Mesendoderm (in vitro differentiated cells): ENCODE measurements at regions not wholly inside any gene's neighbourhood (a gene's known extent, or its start where the extent isn't known, plus 50 kb on each side); places are given as distances from the start of the nearest gene placed in this dataset.
A peak's percentile ranks its signal among the peaks of the same experiment; 100 is the strongest.

Source experiments
- DNase-seq: peaks from one replicate; pipeline ENCODE4 v3.0.0; 2013
- H2AK5ac ChIP-seq: 2 replicates; pipeline ENCODE4 v1.6.1; 2013; ENCODE audit warnings: low read length, inconsistent platforms
- H2BK120ac ChIP-seq: 2 replicates; pipeline ENCODE4 v1.6.1; 2013; ENCODE audit warnings: low read depth, mild to moderate bottlenecking, low read length, moderate library complexity, mixed read lengths
- H2BK15ac ChIP-seq: replicated peaks from 2 replicates; pipeline ENCODE4 v1.6.1; 2013; ENCODE audit warnings: low read depth, mild to moderate bottlenecking, moderate library complexity
- H2BK5ac ChIP-seq: 2 replicates; pipeline ENCODE4 v1.6.1; 2013; ENCODE audit warnings: low read length, inconsistent platforms
- H3K18ac ChIP-seq: 2 replicates; pipeline ENCODE4 v1.6.1; 2013; ENCODE audit warnings: mild to moderate bottlenecking, low read length, mixed read lengths
- H3K23ac ChIP-seq: one replicate; pipeline ENCODE4 v1.6.1; 2013; ENCODE audit warnings: low read length
- H3K27ac ChIP-seq: 2 replicates; pipeline ENCODE4 v1.5.1; 2013; ENCODE audit warnings: low read depth, mild to moderate bottlenecking, inconsistent platforms, low read length, moderate library complexity
- H3K27me3 ChIP-seq: 2 replicates; pipeline ENCODE4 v1.6.1; 2013; ENCODE audit warnings: low read length, control low read depth, mild to moderate bottlenecking, inconsistent platforms; ENCODE audit not compliant: insufficient read depth, poor library complexity
- H3K36me3 ChIP-seq: 2 replicates; pipeline ENCODE4 v1.6.1; 2013; ENCODE audit warnings: low read length, inconsistent platforms; ENCODE audit not compliant: control insufficient read depth, insufficient read depth
- H3K4ac ChIP-seq: one replicate; pipeline ENCODE4 v1.6.1; 2013; ENCODE audit warnings: low read depth, mild to moderate bottlenecking, low read length, moderate library complexity
- H3K4me1 ChIP-seq: 2 replicates; pipeline ENCODE4 v1.6.1; 2013; ENCODE audit warnings: low read depth, low read length, inconsistent platforms; ENCODE audit not compliant: control insufficient read depth
- H3K4me2 ChIP-seq: 2 replicates; pipeline ENCODE4 v1.6.1; 2013; ENCODE audit warnings: low read length
- H3K4me3 ChIP-seq: 2 replicates; pipeline ENCODE4 v1.5.1; 2013; ENCODE audit warnings: mild to moderate bottlenecking, low read length
- H3K56ac ChIP-seq: one replicate; pipeline ENCODE4 v1.6.1; 2013; ENCODE audit warnings: low read length
- H3K79me1 ChIP-seq: 2 replicates; pipeline ENCODE4 v1.6.1; 2013; ENCODE audit warnings: low read length, inconsistent platforms
- H3K79me2 ChIP-seq: 2 replicates; pipeline ENCODE4 v1.6.1; 2013; ENCODE audit warnings: mild to moderate bottlenecking, low read length; ENCODE audit not compliant: control insufficient read depth, insufficient read depth
- H3K9ac ChIP-seq: 2 replicates; pipeline ENCODE4 v1.6.1; 2013; ENCODE audit warnings: low read length, inconsistent platforms
- H4K5ac ChIP-seq: one replicate; pipeline ENCODE4 v1.6.1; 2013; ENCODE audit warnings: low read length
- H4K8ac ChIP-seq: one replicate; pipeline ENCODE4 v1.6.1; 2013; ENCODE audit warnings: low read depth, mild to moderate bottlenecking, control low read depth, low read length, moderate library complexity
- WGBS: extraction: QIAGEN DNeasy Blood & Tissue Kit; methylation state at CpG from one replicate; pipeline ENCODE4 v1.1.7; 2013; ENCODE audit warnings: low lambda C conversion rate, missing lambda C conversion rate; ENCODE audit not compliant: insufficient coverage; ENCODE audit errors: extremely low coverage; 5-methylcytosine and 5-hydroxymethylcytosine counted together

DNA sequence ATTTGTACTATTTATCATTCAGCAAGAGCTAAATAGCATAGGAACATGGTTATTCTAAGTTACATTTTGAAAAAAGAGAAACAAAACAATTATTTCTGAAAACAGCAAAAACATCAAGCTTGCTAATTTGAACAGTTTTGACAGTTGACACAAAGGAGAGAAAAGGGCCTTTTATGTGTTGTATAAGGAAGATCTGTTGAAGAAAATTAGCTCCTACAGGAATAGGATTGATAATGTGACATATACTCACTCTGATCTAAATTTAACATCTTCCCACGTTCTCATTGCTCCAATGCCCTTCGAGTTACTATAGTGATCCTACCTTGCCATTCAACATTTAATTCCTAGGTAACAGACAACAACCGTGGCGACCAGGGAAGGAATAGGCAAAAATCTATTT lies 61.4 kb upstream of the BTG3 start:
- no peaks in the 10 kb centered on the region for H3K27me3 ChIP-seq
- H3K79me2 ChIP-seq, result no peaks in the 10 kb centered on the region
- no peak overlapping the region for H3K4me2 ChIP-seq
- no peak overlapping the region for H2AK5ac ChIP-seq
- H2BK5ac ChIP-seq, result no peak overlapping the region
- no peak overlapping the region for H3K23ac ChIP-seq
- H3K4me3 ChIP-seq, result no peak overlapping the region
- H4K5ac ChIP-seq, result no peak overlapping the region
- no peak overlapping the region for H3K27ac ChIP-seq
- H3K4ac ChIP-seq, result no peak overlapping the region
- no peak overlapping the region for H2BK15ac ChIP-seq
- no peak overlapping the region for H3K56ac ChIP-seq
- H2BK120ac ChIP-seq, result no peak overlapping the region
- peaks cover 3% of the 10 kb centered on the region for H3K4me1 ChIP-seq
- H4K8ac ChIP-seq, result no peak overlapping the region
- H3K18ac ChIP-seq, result no peak overlapping the region
- H3K36me3 ChIP-seq, result no peaks in the 10 kb centered on the region
- no CpG with 5 or more reads among the region's 4 CpGs for WGBS
- no peak overlapping the region for H3K9ac ChIP-seq
- no peaks in the 10 kb centered on the region for H3K79me1 ChIP-seq
- no peak for DNase-seq

DNA sequence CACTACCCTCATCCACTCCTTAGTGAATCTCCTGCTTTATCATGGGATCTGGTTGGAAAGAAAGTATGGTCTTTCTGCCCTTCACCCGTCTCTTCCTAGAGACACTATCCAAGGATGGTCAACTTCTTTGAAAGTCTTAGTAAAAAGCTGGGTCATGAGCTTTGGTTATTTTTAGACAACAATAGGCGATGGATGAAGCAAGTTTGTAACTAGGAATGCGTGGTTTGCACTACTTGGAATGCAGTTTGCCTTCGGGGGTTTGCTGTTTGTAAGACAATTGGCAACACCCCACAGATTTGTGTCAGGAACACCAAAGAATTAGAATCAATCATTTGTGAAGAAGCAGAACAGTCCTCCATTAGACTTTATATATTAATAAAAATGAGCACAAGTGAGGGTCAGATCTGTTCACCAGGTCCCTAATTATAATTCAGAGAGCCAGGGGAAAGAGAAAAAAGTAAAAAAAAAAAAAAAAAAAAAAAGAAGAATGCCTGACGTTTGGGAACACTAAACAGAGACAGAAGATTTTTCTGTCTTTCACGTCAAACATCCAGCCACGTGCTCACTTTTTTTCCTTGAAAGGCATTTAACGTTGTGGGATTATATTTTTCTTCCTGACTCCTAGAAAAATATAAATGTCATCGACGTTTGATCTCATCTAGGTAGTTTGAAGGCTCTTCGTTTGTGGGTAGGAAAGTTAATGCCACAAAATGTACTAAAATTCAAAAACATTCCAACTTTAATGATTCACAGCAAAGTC lies 60.7 kb upstream of the BTG3 start:
- H4K8ac ChIP-seq, result no peak overlapping the region
- H2AK5ac ChIP-seq, result no peak overlapping the region
- H3K4ac ChIP-seq, result no peak overlapping the region
- H3K4me3 ChIP-seq, result no peak overlapping the region
- H3K79me2 ChIP-seq, result no peaks in the 10 kb centered on the region
- H3K9ac ChIP-seq, result no peak overlapping the region
- H3K27ac ChIP-seq, result no peak overlapping the region
- H2BK5ac ChIP-seq, result no peak overlapping the region
- no peak overlapping the region for H3K18ac ChIP-seq
- peak; percentile 66 for DNase-seq
- no peak overlapping the region for H2BK15ac ChIP-seq
- no peak overlapping the region for H3K4me2 ChIP-seq
- H4K5ac ChIP-seq, result no peak overlapping the region
- H2BK120ac ChIP-seq, result no peak overlapping the region
- no peak overlapping the region for H3K56ac ChIP-seq
- no peak overlapping the region for H3K23ac ChIP-seq
- no peaks in the 10 kb centered on the region for H3K79me1 ChIP-seq
- peaks cover 3% of the 10 kb centered on the region for H3K4me1 ChIP-seq
- H3K36me3 ChIP-seq, result no peaks in the 10 kb centered on the region
- WGBS, result no CpG with 5 or more reads among the region's 11 CpGs
- H3K27me3 ChIP-seq, result no peaks in the 10 kb centered on the region

DNA sequence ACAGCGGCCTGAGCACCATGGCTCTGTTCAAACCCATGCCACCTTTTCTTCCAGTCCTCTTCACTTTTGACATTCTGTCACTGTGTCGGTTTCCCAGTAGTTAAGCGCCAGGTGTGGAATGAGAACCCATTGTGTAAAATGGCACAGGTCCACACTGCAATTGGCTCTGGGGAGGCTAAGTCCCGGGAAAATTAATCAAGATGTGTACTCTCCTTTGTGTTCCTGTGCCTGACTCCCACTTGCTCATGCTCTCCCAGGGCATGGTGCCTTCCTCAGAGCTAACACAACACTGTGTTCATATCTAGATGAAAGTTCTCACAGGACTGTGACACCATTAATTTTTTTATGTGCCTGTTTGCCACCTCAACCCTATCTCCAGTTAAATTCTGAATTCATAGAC lies 59.0 kb upstream of the BTG3 start:
- H2AK5ac ChIP-seq, result no peak overlapping the region
- H3K36me3 ChIP-seq, result no peaks in the 10 kb centered on the region
- no peak overlapping the region for H4K5ac ChIP-seq
- no peaks in the 10 kb centered on the region for H3K79me1 ChIP-seq
- no peak overlapping the region for H3K9ac ChIP-seq
- H2BK120ac ChIP-seq, result no peak overlapping the region
- H3K4me1 ChIP-seq, result peaks cover 3% of the 10 kb centered on the region
- WGBS, result no CpG with 5 or more reads among the region's 4 CpGs
- H3K79me2 ChIP-seq, result no peaks in the 10 kb centered on the region
- no peak overlapping the region for H3K27ac ChIP-seq
- H2BK15ac ChIP-seq, result no peak overlapping the region
- H2BK5ac ChIP-seq, result no peak overlapping the region
- no peak overlapping the region for H4K8ac ChIP-seq
- no peak overlapping the region for H3K4ac ChIP-seq
- no peak for DNase-seq
- no peak overlapping the region for H3K4me3 ChIP-seq
- H3K56ac ChIP-seq, result no peak overlapping the region
- H3K18ac ChIP-seq, result no peak overlapping the region
- H3K4me2 ChIP-seq, result no peak overlapping the region
- no peaks in the 10 kb centered on the region for H3K27me3 ChIP-seq
- no peak overlapping the region for H3K23ac ChIP-seq

DNA sequence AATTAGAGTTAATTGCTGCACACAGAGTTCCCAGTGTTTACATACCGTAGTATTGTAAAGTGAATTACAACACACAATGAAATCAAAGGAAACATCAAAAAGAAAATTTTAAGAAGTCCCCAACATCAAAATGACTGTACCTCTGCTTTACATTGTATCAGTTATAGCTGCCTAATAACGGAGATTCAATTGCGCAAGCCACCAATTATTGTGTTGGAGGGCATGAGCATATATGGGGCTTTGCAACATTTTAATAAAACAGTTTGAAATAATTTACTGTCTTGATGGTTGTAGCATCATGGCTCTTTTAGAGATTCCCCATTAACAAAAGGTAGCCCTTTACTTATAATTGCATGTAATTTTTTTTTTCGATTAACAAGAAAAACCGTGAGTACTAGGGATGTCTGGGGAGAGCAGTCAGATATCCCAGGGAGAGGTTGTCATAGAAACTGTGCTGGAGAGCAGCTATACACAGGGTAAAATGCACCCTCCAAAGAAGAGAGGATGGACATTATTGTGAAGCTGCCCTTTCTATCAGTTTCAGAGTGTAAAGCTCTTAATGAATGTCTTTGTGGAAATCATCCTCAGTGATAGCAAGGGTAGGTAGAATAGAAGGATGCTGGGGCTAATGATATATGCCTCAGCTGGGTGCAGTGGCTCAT lies 55.9 kb upstream of the BTG3 start:
- Histone ChIP-seq H3K23ac (no peak overlapping the region), H2BK15ac (no peak overlapping the region), H3K79me1 (no peaks in the 10 kb centered on the region), H3K4me3 (no peak overlapping the region), H3K4me1 (peaks cover 3% of the 10 kb centered on the region), H2BK5ac (no peak overlapping the region), H3K36me3 (no peaks in the 10 kb centered on the region), H4K5ac (no peak overlapping the region), H2AK5ac (no peak overlapping the region), H3K9ac (no peak overlapping the region), H3K27ac (no peak overlapping the region), H3K18ac (no peak overlapping the region), H3K4me2 (no peak overlapping the region), H3K4ac (no peak overlapping the region), H3K79me2 (no peaks in the 10 kb centered on the region), H3K27me3 (no peaks in the 10 kb centered on the region), H3K56ac (no peak overlapping the region), H4K8ac (no peak overlapping the region), H2BK120ac (no peak overlapping the region)
- no peak for DNase-seq
- no CpG with 5 or more reads among the region's 5 CpGs for WGBS

DNA sequence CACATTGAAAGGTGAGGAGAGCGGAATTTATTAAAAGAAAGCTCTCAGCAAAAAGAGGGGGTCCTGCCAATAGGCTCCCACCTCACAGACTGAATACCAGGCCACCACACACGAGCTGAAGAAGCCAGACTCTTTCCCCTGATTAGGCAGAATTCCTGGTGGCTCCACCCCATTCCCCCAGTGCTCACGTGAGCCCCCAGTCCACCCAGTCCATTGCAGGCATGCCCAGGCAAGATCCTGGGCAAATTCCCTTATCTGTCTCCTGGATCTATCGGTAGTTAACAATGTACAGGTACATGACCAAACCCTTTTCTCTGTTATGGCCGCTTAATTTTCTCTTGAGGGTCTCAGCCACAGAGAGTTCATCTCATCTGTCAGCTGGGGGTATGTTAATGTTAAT lies 54.6 kb upstream of the BTG3 start:
- Histone ChIP-seq H3K27me3 (no peaks in the 10 kb centered on the region), H3K4me1 (no peaks in the 10 kb centered on the region), H3K56ac (no peak overlapping the region), H3K79me2 (no peaks in the 10 kb centered on the region), H3K79me1 (no peaks in the 10 kb centered on the region), H2BK5ac (no peak overlapping the region), H3K9ac (no peak overlapping the region), H3K4me3 (no peak overlapping the region), H4K5ac (no peak overlapping the region), H2BK120ac (no peak overlapping the region), H3K23ac (no peak overlapping the region), H3K36me3 (no peaks in the 10 kb centered on the region), H3K27ac (no peak overlapping the region), H3K18ac (no peak overlapping the region), H2AK5ac (no peak overlapping the region), H3K4me2 (no peak overlapping the region), H4K8ac (no peak overlapping the region), H2BK15ac (no peak overlapping the region), H3K4ac (no peak overlapping the region)
- no CpG with 5 or more reads among the region's 5 CpGs for WGBS
- no peak for DNase-seq
